ENCODE measurements at regions not wholly inside any gene's neighbourhood (a gene's known extent, or its start where the extent isn't known, plus 50 kb on each side); places are given as distances from the start of the nearest gene placed in this dataset.

GRCh38 chr16:86958423-86958822, 358.8 kb downstream of the C16orf95 start:
- DNase-seq (ENCODE audit: low spot score): no peak

GRCh38 chr16:86959091-86959651, 358.0 kb downstream of the C16orf95 start:
- DNase-seq (ENCODE audit: low spot score): no peak

GRCh38 chr16:86959729-86960128, 357.5 kb downstream of the C16orf95 start:
- no peak for DNase-seq (ENCODE audit: low spot score)

GRCh38 chr16:86960266-86960665, 356.9 kb downstream of the C16orf95 start:
- DNase-seq (ENCODE audit: low spot score): no peak

DNA sequence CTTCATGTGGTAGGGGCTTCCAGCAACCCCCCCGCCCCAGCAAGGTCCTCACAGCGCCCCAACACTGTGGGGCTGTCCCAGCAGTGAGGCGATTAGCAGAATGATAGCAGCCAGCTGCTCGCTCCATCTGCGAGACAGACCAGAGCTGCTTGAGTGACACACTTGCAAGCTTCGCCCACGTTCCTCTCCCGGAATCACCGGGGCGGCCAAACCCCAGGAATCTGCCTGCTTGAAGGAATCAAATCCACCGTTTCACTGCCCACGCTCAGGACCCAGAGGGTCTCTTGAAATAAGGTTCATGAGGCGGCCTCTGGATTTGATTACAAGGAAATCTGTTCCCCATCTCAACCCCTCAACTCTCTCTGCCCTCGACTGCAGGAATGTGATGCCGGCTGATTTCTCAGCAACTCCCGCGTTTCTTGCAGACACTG, 356.0 kb downstream of the C16orf95 start:
- DNase-seq (ENCODE audit: low spot score): no peak

DNA sequence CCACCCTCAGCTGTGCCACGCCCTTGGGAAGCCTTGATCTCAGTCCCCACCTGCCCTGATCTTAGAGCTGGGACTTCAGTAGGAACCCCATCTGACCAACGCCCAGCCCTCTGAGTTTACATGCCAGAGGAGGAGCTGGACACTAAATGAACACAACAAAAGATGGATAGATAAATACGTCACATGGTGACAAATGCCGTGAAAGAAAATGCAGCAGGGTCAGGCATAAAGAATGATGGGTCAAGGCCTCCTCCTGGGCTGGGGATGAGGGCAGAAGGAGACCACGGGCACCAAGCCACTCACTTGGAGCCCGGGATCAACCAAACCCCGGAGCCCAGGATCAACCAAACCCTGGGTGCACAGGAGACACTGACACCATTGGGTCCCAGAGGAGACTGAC, 354.9 kb downstream of the C16orf95 start:
- DNase-seq (ENCODE audit: low spot score): no peak

- no peak for DNase-seq (ENCODE audit: low spot score)
Observed at GRCh38 chr16:86962913-86963312, 354.3 kb downstream of the C16orf95 start.

DNA sequence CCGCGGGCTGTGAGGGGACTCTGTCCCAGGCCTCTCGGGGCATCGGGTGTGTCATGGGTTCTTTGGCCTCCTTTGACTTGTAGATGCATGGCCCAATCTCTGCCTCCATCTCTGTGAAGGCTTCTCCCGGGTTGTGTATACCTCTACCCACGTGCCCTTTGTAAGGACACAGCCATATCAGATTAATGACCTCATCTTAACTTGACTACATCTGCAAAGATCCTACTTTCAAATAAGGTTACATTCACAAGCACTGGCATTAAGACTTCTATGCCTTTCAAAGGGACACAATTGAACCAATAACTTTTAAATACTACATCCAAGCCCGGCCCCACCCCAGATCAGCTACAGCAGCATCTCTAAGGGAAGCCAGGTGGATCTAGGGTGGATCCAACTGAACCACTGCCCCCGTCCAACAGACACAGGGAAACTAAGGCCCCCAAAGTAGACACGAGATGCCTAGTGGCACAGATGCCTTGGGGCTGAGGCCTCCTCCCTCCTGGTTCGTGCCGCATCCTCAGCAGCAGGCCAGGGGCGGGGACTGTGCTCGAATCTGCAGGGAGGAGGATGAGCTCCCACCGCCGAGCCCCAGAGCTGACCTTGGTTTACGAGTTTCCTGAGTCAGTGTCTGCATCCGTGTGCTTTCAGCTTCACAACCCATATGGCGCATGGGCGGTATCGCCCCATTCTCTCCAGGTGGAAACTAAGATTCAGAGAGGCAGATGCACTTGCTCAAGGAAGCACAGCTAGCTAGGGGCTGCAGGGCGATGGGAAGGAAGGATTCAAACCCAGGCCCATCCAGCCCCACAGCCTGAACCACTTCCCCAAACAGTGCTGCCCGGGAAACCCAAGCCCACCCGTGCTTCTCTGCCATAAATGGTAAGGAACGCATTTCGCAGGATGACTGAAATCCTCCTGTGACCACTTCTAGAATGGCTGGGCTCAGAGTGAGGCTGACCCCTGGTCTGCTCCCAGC, 353.3 kb downstream of the C16orf95 start:
- DNase-seq (ENCODE audit: low spot score): no peak

DNA sequence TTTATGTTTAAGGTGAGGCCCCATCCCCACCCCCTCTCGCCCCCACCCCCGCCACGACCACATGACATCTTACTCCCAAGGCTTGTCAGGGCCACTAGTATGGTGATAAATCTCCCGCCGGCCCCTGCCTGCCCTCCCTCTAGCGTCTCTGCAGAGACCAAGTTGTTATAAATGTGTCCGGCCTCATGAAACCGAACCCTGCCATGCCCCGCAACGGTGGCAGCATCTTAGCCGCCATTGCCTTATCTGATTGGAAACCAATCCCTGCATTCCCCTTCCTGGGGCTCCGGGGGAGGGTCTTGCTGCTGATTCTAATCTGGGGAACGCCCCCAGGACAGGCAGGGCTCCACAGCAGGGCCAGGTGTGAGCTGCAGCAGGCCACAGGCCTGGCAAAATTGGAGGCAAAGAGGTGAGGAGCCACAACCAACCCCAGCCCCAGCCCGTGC, 352.4 kb downstream of the C16orf95 start:
- DNase-seq (ENCODE audit: low spot score): no peak

DNA sequence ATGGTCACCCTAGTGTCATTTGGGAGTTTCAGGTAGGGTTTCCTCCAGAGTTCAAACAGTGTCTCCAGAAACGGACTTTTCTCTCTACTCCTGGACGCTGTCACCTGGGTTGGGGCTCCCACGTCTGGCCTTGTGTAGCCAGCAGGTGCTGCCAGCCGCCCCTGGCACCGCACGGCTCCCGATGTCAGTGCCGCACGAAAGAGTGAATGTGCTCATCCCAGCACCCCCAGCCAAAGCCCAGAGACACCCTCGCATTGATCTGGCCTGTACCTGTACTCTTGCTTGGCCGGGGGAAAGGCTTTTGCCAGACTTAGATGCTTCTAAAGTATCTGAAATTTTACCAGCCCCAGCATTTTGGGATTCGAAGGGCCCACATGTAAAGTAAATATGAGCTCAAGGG, 351.9 kb downstream of the C16orf95 start:
- no peak for DNase-seq (ENCODE audit: low spot score)

DNA sequence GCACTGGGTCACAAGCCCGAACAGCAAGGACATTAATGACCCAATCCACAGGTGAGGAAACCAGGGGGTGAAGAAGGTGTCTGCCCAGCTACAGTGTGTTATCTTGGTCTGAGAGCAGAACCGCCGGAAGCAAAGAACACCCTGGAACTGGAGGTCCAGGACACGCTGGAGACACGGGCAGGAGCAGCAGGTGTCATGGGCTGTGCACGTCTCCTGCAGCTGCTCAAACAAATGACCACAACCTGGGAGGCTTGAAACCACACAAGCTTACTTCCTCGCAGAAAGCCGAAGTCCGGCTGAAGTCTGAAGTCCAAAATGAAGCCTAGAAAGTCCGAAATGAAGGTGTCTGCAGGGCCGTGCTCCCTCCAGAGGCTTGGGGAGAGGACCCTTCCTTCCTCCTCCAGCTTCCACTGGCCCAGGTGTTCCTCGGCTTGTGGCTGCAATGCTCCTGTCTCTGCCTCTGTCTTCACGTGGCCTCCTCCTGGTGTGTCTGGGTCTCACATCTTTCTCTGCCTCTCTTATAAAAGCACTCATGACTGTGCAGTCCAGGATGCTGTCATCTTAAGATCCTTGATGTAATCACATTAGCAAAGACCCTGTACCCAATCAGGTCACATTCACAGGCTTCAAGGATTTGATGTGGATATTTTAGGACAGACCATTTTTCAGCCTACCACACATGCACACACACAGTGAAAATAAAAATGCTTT, 351.2 kb downstream of the C16orf95 start:
- no peak for DNase-seq (ENCODE audit: low spot score)

DNA sequence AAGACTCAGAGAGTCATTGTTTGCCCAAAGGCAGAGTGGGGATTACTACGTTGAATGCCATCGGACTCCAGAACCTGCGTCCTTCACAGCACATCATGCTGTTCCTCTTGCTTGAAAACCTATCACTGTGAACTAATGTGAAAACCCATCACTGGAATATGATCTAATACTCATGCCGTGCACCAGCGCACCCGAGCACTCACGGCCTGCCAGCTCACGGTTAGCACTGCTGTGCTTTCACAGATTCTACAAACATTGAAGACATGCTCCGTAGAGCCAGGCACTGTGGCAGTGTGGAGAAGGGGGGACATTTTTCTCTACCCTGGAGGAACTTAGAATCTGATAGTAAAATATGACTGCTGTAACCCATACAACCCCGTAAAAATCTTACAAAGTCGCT, 350.4 kb downstream of the C16orf95 start:
- DNase-seq (ENCODE audit: low spot score): no peak

DNA sequence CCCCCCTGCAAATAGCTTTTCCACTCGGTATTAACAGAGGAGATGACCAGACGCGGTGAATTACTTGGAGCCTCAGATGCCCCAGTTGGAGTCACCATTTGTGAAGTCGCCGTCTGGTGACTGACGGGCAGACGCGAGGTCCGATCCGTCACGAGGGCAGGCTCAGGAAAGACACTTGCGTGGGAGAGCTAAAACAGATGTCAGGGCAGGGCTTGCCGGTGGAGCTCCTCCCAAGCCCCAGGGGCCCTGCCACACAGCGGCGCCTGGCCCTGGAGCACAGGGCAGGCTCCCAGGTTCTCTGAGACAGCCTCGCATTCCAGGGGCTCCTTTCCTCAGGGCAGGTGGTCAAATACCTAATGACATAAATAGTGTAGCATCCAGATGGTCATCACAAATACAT, 348.3 kb downstream of the C16orf95 start:
- no peak for DNase-seq (ENCODE audit: low spot score)

DNA sequence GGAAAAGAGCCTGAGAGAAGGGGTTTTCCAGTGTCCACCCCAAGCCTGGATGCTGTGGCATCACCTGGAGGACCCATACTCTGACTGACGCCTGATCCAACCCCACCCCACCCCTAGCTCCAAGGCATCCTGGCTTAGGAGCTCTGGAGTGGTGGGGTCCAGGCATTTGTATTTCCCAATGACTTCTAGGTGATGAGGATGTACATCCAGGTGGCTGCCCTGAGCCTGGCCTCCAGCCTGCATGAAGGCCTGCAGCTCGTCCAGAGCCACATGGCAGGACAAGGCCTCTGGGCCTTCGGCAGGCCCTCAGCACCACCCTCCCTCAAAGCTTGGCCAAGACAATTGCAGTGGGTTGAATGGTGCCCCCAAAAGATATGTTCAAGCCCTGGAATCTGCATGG, 347.5 kb downstream of the C16orf95 start:
- DNase-seq (ENCODE audit: low spot score): no peak

DNA sequence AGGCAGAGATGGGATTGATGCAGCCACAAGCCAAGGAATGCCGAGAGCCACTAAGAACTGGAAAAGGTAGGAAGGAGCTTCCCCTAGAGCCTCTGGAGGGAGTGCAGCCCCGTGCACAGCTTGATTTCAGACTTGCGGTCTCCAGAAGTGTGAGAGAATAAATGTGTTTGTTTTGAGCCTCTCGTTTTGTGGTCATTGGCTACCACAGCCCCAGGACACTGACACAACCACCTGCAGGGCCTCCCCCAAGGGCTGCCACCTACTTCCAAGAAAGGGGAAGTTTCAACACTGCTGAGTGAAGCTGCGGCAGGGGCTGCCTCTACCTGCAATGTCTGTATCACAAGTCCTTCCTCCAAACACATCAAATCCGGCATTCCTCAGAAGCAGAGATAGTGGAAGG, 346.9 kb downstream of the C16orf95 start:
- no peak for DNase-seq (ENCODE audit: low spot score)

GRCh38 chr16:86970726-86971125, 346.5 kb downstream of the C16orf95 start:
- DNase-seq (ENCODE audit: low spot score): no peak

GRCh38 chr16:86971251-86971650, 345.9 kb downstream of the C16orf95 start:
- DNase-seq (ENCODE audit: low spot score): no peak

DNA sequence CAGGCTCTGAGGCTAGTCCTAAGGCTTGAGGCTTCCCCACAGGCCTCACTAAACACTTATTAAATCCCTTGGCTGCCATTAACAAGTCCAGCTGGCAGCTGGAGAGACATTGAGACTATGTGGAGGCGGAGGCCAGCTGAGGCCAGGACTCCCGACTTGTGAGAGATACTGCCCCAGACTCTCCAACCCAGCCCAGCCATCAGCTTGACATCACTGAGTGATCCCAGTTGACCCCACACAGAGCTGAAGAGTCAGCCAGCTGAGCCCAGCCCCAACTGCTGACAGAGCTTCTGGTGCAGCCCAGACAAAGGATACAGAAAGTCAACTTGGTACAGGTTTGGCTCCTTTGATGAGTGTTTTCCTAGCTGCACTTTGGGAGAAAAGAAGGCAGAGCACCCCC, 343.1 kb downstream of the C16orf95 start:
- no peak for DNase-seq (ENCODE audit: low spot score)

GRCh38 chr16:86975445-86975844, 341.7 kb downstream of the C16orf95 start:
- no peak for DNase-seq (ENCODE audit: low spot score)

GRCh38 chr16:86977076-86977676, 340.0 kb downstream of the C16orf95 start:
- no peak for DNase-seq (ENCODE audit: low spot score)

DNA sequence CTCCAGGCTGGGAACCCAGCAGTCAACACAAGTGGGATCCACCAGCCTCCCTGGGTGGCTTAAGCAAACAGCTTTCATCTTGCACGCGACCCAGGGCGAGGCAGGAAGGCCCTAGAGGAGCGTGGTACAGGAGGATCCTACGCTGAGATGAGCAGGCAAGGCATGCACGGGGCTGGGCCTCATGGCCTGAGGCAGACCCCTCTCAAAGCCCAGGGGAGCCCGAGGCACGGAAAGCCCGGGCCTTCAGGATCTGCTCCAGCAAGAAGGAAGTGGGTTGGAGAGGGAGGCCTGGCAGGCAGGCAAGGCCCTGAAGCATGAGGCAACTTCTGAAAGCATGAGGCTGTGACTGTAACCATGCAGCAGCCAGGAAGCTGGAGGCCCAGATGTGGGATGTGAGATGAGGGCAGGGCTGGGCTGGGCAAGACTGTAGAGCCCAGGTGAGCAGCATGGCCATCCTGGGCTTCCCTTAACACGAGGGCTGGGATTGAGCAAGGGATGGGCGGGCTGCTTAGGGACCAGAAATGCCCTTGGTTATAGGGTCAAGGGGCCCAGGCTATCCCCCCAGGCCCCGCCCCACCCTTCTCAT, 338.7 kb downstream of the C16orf95 start:
- DNase-seq (ENCODE audit: low spot score): no peak

GRCh38 chr16:86979061-86979460, 338.1 kb downstream of the C16orf95 start:
- DNase-seq (ENCODE audit: low spot score): no peak

Measured in CD4-positive, alpha-beta T cell treated with Interleukin-2 at 100 ng/mL for 4 hours (primary cell).